ENCODE measurements at regions not wholly inside any gene's neighbourhood (a gene's known extent, or its start where the extent isn't known, plus 50 kb on each side); places are given as distances from the start of the nearest gene placed in this dataset.

GRCh38 chr3:64301476-64301875 is 76.2 kb upstream of the PRICKLE2 start:
- 88% methylated on average over 2 of the region's 2 CpGs for WGBS, 2 donors
- Histone ChIP-seq H3K4me3 (ENCODE audit: low read depth in 1 of 2, low read length in 2 of 2) (no peak overlapping the region), H3K36me3 (ENCODE audit: control insufficient read depth in 2 of 2, insufficient read depth in 2 of 2, low read length in 1 of 2) (no peaks in the 10 kb centered on the region), H3K9me3 (ENCODE audit: control insufficient read depth in 2 of 2, insufficient read depth in 1 of 2, low read depth in 1 of 2, low read length in 1 of 2) (no peaks in the 10 kb centered on the region), H3K27ac (ENCODE audit: low read depth in 2 of 2, low read length in 1 of 2) (no peak overlapping the region), H3K27me3 (ENCODE audit: control insufficient read depth in 1 of 2, insufficient read depth in 2 of 2, low read length in 2 of 2) (no peaks in the 10 kb centered on the region), H3K4me1 (ENCODE audit: control insufficient read depth in 2 of 2, insufficient read depth in 2 of 2, low read length in 1 of 2) (no peaks in the 10 kb centered on the region)

DNA sequence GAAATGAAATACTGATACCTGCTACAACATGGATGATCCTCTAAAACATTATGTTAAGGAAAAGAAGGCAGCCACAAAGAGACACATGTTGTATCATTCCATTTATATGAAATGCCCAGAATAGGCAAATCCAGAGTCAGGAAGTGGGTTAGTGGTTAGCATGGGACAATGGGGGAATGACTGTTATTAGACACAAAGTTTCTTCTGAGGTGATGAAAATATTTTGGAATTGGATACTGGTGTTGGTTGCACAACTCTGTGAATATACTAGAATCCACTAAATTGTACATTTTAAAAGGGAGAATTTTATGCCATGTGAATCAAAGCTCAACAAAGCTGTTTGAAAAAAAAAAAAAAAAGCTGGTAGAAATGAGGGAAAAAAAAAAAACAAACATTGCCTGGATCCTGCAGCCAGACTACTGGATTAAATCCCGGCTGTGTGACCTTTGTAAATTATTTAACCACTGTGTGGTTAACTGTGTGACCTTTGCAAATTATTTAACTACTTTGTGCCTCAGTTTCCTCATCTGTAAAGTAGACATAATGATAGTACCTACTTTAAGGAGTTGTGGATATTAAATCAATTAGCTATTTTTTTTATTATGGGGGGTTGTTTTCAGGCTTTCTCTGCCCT is 75.6 kb upstream of the PRICKLE2 start:
- Histone ChIP-seq H3K9me3 (ENCODE audit: control insufficient read depth in 2 of 2, insufficient read depth in 1 of 2, low read depth in 1 of 2, low read length in 1 of 2) (no peaks in the 10 kb centered on the region), H3K4me1 (ENCODE audit: control insufficient read depth in 2 of 2, insufficient read depth in 2 of 2, low read length in 1 of 2) (no peaks in the 10 kb centered on the region), H3K27me3 (ENCODE audit: control insufficient read depth in 1 of 2, insufficient read depth in 2 of 2, low read length in 2 of 2) (no peaks in the 10 kb centered on the region), H3K36me3 (ENCODE audit: control insufficient read depth in 2 of 2, insufficient read depth in 2 of 2, low read length in 1 of 2) (no peaks in the 10 kb centered on the region), H3K27ac (ENCODE audit: low read depth in 2 of 2, low read length in 1 of 2) (no peak overlapping the region), H3K4me3 (ENCODE audit: low read depth in 1 of 2, low read length in 2 of 2) (no peak overlapping the region)
- 32 to 36% methylated on average over 1 of the region's 1 CpG for WGBS, 2 donors

DNA sequence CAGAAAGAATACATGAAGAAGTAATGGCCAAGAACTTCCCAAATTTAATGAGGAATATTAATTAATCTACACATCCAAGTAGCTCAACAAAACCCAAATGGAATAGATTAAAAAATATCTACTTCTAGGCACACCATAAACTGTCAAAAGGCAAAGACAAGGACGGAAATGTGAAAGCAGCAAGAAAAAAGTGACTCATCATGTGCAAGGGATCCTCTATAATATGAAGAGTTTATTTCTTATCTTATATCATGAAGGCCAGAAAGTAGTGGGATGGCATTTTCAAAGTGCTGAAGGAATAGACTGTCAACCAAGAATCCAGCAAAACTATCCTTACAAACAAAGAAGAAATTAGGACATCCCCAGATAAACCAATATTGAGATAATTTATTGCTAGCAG is 73.9 kb upstream of the PRICKLE2 start:
- H3K27ac ChIP-seq (ENCODE audit: low read depth in 2 of 2, low read length in 1 of 2) = no peak overlapping the region
- no peaks in the 10 kb centered on the region for H3K27me3 ChIP-seq (ENCODE audit: control insufficient read depth in 1 of 2, insufficient read depth in 2 of 2, low read length in 2 of 2)
- no peak overlapping the region for H3K4me3 ChIP-seq (ENCODE audit: low read depth in 1 of 2, low read length in 2 of 2)
- no peaks in the 10 kb centered on the region for H3K36me3 ChIP-seq (ENCODE audit: control insufficient read depth in 2 of 2, insufficient read depth in 2 of 2, low read length in 1 of 2)
- no peaks in the 10 kb centered on the region for H3K4me1 ChIP-seq (ENCODE audit: control insufficient read depth in 2 of 2, insufficient read depth in 2 of 2, low read length in 1 of 2)
- WGBS, 2 donors = 70 to 77% methylated on average over 1 of the region's 1 CpG
- H3K9me3 ChIP-seq (ENCODE audit: control insufficient read depth in 2 of 2, insufficient read depth in 1 of 2, low read depth in 1 of 2, low read length in 1 of 2) = no peaks in the 10 kb centered on the region

DNA sequence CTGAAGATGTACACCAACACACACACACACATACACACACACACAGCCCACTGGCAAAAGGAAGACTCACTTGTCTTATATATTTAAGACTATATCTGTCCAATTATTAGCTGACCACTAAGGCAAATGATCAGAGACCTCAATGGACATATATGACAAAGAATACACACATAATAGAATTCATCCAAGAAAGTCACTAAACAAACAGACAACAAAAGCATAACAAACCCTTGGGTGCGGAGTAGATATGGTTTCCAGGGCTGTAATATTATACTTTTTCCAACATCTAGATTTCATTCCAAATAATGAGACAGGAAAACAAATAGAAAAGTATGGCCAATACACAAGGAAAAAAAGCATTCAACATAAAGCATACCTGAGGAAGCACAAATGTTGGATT is 72.3 kb upstream of the PRICKLE2 start:
- Histone ChIP-seq H3K9me3 (ENCODE audit: control insufficient read depth in 2 of 2, insufficient read depth in 1 of 2, low read depth in 1 of 2, low read length in 1 of 2) (no peaks in the 10 kb centered on the region), H3K27ac (ENCODE audit: low read depth in 2 of 2, low read length in 1 of 2) (no peak overlapping the region), H3K27me3 (ENCODE audit: control insufficient read depth in 1 of 2, insufficient read depth in 2 of 2, low read length in 2 of 2) (no peaks in the 10 kb centered on the region), H3K4me3 (ENCODE audit: low read depth in 1 of 2, low read length in 2 of 2) (no peak overlapping the region), H3K36me3 (ENCODE audit: control insufficient read depth in 2 of 2, insufficient read depth in 2 of 2, low read length in 1 of 2) (no peaks in the 10 kb centered on the region), H3K4me1 (ENCODE audit: control insufficient read depth in 2 of 2, insufficient read depth in 2 of 2, low read length in 1 of 2) (no peaks in the 10 kb centered on the region)
- WGBS, 2 donors = 82 to 97% methylated on average over 1 of the region's 1 CpG

GRCh38 chr3:64295594-64295993 is 70.3 kb upstream of the PRICKLE2 start:
- H3K4me1 ChIP-seq (ENCODE audit: control insufficient read depth in 2 of 2, insufficient read depth in 2 of 2, low read length in 1 of 2) = no peaks in the 10 kb centered on the region
- no peak overlapping the region for H3K27ac ChIP-seq (ENCODE audit: low read depth in 2 of 2, low read length in 1 of 2)
- WGBS, 2 donors = 27 to 62% methylated on average over 5 of the region's 5 CpGs
- no peaks in the 10 kb centered on the region for H3K9me3 ChIP-seq (ENCODE audit: control insufficient read depth in 2 of 2, insufficient read depth in 1 of 2, low read depth in 1 of 2, low read length in 1 of 2)
- no peaks in the 10 kb centered on the region for H3K27me3 ChIP-seq (ENCODE audit: control insufficient read depth in 1 of 2, insufficient read depth in 2 of 2, low read length in 2 of 2)
- H3K36me3 ChIP-seq (ENCODE audit: control insufficient read depth in 2 of 2, insufficient read depth in 2 of 2, low read length in 1 of 2) = no peaks in the 10 kb centered on the region
- no peak overlapping the region for H3K4me3 ChIP-seq (ENCODE audit: low read depth in 1 of 2, low read length in 2 of 2)

DNA sequence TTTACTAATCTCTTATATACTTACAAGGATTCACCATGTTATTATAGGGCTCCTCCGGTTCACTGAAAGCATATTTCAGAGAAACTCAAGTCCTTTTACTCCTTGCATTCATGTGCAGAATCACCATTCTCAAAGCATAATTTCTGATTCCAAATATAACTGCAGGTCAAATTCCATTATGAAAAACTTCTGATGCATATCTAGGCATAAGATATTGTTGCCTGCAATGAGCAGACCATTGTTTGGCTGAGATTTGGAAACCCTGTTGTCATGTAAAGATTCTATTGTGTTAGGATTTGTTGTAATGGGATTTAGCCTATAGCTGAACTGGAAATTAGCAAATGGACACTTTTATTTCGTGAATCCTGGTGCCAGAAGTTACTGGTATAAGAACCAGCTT is 69.5 kb upstream of the PRICKLE2 start:
- Histone ChIP-seq H3K4me3 (ENCODE audit: low read depth in 1 of 2, low read length in 2 of 2) (no peak overlapping the region), H3K27me3 (ENCODE audit: control insufficient read depth in 1 of 2, insufficient read depth in 2 of 2, low read length in 2 of 2) (no peaks in the 10 kb centered on the region), H3K4me1 (ENCODE audit: control insufficient read depth in 2 of 2, insufficient read depth in 2 of 2, low read length in 1 of 2) (no peaks in the 10 kb centered on the region), H3K9me3 (ENCODE audit: control insufficient read depth in 2 of 2, insufficient read depth in 1 of 2, low read depth in 1 of 2, low read length in 1 of 2) (no peaks in the 10 kb centered on the region), H3K27ac (ENCODE audit: low read depth in 2 of 2, low read length in 1 of 2) (no peak overlapping the region), H3K36me3 (ENCODE audit: control insufficient read depth in 2 of 2, insufficient read depth in 2 of 2, low read length in 1 of 2) (no peaks in the 10 kb centered on the region)
- WGBS, 2 donors = 68 to 70% methylated on average over 2 of the region's 2 CpGs

DNA sequence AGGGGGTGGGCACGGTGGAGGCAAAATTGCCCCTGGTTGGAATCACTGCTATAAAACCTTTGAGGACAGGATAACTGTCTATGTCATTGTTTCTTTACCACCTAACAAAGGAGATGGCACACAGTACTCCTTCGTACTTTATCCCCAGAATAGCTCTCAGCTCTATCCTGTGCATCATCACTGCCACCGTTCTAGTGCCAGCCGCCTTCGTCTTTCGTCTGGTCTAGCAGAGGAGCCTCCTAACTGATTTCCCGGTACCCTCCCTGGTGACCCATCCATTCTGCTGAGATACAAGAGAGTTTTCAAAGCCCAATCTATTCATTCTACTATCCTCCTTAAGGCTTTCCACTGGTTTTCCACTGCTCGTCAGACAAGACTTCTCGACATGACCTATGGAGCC is 67.9 kb upstream of the PRICKLE2 start:
- Histone ChIP-seq H3K27me3 (ENCODE audit: control insufficient read depth in 1 of 2, insufficient read depth in 2 of 2, low read length in 2 of 2) (no peaks in the 10 kb centered on the region), H3K27ac (ENCODE audit: low read depth in 2 of 2, low read length in 1 of 2) (no peak overlapping the region), H3K4me1 (ENCODE audit: control insufficient read depth in 2 of 2, insufficient read depth in 2 of 2, low read length in 1 of 2) (no peaks in the 10 kb centered on the region), H3K9me3 (ENCODE audit: control insufficient read depth in 2 of 2, insufficient read depth in 1 of 2, low read depth in 1 of 2, low read length in 1 of 2) (no peaks in the 10 kb centered on the region), H3K4me3 (ENCODE audit: low read depth in 1 of 2, low read length in 2 of 2) (no peak overlapping the region), H3K36me3 (ENCODE audit: control insufficient read depth in 2 of 2, insufficient read depth in 2 of 2, low read length in 1 of 2) (no peaks in the 10 kb centered on the region)
- 95 to 96% methylated on average over 9 of the region's 9 CpGs for WGBS, 2 donors

GRCh38 chr3:64291956-64292355 is 66.7 kb upstream of the PRICKLE2 start:
- 81 to 88% methylated on average over 4 of the region's 4 CpGs for WGBS, 2 donors
- no peak overlapping the region for H3K27ac ChIP-seq (ENCODE audit: low read depth in 2 of 2, low read length in 1 of 2)
- H3K4me3 ChIP-seq (ENCODE audit: low read depth in 1 of 2, low read length in 2 of 2) = no peak overlapping the region
- H3K9me3 ChIP-seq (ENCODE audit: control insufficient read depth in 2 of 2, insufficient read depth in 1 of 2, low read depth in 1 of 2, low read length in 1 of 2) = no peaks in the 10 kb centered on the region
- no peaks in the 10 kb centered on the region for H3K27me3 ChIP-seq (ENCODE audit: control insufficient read depth in 1 of 2, insufficient read depth in 2 of 2, low read length in 2 of 2)
- H3K36me3 ChIP-seq (ENCODE audit: control insufficient read depth in 2 of 2, insufficient read depth in 2 of 2, low read length in 1 of 2) = no peaks in the 10 kb centered on the region
- no peaks in the 10 kb centered on the region for H3K4me1 ChIP-seq (ENCODE audit: control insufficient read depth in 2 of 2, insufficient read depth in 2 of 2, low read length in 1 of 2)

DNA sequence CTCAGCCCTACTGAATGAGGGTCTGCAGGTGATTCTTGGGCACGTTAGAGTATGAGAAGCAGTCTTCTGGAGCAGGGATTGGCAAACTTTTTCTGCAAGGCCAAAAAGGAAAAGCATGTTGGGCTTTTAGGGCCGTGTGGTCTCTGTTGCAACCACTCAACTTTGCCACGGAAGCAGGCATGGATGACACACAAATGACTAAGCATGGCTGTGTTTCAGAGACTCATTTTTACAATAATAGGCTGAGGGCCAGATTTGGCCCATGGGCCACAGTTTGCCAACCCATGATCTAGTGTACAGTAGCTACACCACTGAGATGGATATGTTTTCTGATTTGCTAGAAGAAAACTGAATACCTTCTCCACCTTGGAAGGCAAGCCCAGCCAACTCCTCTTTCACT is 66.1 kb upstream of the PRICKLE2 start:
- H3K36me3 ChIP-seq (ENCODE audit: control insufficient read depth in 2 of 2, insufficient read depth in 2 of 2, low read length in 1 of 2) = no peaks in the 10 kb centered on the region
- H3K4me3 ChIP-seq (ENCODE audit: low read depth in 1 of 2, low read length in 2 of 2) = no peak overlapping the region
- WGBS, 2 donors = 36 to 55% methylated on average over 3 of the region's 3 CpGs
- H3K4me1 ChIP-seq (ENCODE audit: control insufficient read depth in 2 of 2, insufficient read depth in 2 of 2, low read length in 1 of 2) = no peaks in the 10 kb centered on the region
- H3K27ac ChIP-seq (ENCODE audit: low read depth in 2 of 2, low read length in 1 of 2) = peak overlapping the region in 1 of 2 donors; percentile 15
- no peaks in the 10 kb centered on the region for H3K27me3 ChIP-seq (ENCODE audit: control insufficient read depth in 1 of 2, insufficient read depth in 2 of 2, low read length in 2 of 2)
- no peaks in the 10 kb centered on the region for H3K9me3 ChIP-seq (ENCODE audit: control insufficient read depth in 2 of 2, insufficient read depth in 1 of 2, low read depth in 1 of 2, low read length in 1 of 2)

DNA sequence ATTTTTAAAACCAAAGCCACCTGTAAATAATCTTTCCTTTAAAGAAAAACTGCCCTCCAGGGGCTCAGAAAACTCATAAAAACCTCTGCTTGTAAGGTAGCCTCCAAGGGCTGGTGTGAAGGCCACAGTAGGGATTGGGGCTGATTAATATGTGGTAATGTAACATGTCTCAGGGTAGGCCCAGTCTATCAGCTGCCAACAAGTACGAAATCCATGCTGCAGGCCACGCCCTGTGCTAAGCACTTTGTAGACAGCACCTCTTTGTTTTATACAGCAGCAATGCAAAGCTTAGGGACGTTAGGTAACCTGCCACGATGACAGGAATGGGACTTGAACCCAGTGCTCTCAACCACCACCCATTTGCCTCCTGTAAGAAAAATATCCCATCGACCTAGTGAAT is 65.6 kb upstream of the PRICKLE2 start:
- 58 to 62% methylated on average over 5 of the region's 5 CpGs for WGBS, 2 donors
- Histone ChIP-seq H3K4me1 (ENCODE audit: control insufficient read depth in 2 of 2, insufficient read depth in 2 of 2, low read length in 1 of 2) (no peaks in the 10 kb centered on the region), H3K36me3 (ENCODE audit: control insufficient read depth in 2 of 2, insufficient read depth in 2 of 2, low read length in 1 of 2) (no peaks in the 10 kb centered on the region), H3K27me3 (ENCODE audit: control insufficient read depth in 1 of 2, insufficient read depth in 2 of 2, low read length in 2 of 2) (no peaks in the 10 kb centered on the region), H3K4me3 (ENCODE audit: low read depth in 1 of 2, low read length in 2 of 2) (no peak overlapping the region), H3K27ac (ENCODE audit: low read depth in 2 of 2, low read length in 1 of 2) (peak overlapping the region in 1 of 2 donors; percentile 15), H3K9me3 (ENCODE audit: control insufficient read depth in 2 of 2, insufficient read depth in 1 of 2, low read depth in 1 of 2, low read length in 1 of 2) (no peaks in the 10 kb centered on the region)

All from esophagus (tissue), 2 donors.